GM23338 (cell line): ENCODE measurements at regions not wholly inside any gene's neighbourhood (a gene's known extent, or its start where the extent isn't known, plus 50 kb on each side); places are given as distances from the start of the nearest gene placed in this dataset.

Experiments used
- EZH2 ChIP-seq: fragments of 200-600 bp; sonication (generic); IDR thresholded peaks from one replicate; pipeline ENCODE4 v1.8.0; 2017; ENCODE audit warnings: antibody characterized with exemption, mild to moderate bottlenecking, low read depth; ENCODE audit not compliant: unreplicated experiment
- JUNB ChIP-seq: IDR thresholded peaks from one replicate; pipeline ENCODE4 v1.6.1; 2016; ENCODE audit warnings: antibody characterized with exemption; ENCODE audit not compliant: unreplicated experiment
- POLR2AphosphoS5 ChIP-seq: IDR thresholded peaks from 2 replicates; pipeline ENCODE4 v1.6.1; 2016; ENCODE audit warnings: antibody characterized with exemption, low read depth
- TF ChIP-seq, protein P1 (sequence below), 2 experiments: fragments of 200-600 bp in 1 of 2; sonication (generic) in 1 of 2; conservative IDR thresholded peaks; 2 replicates each; pipeline versions ENCODE4 v1.5.1 to v1.6.1; 2016 to 2017; ENCODE audit warnings: antibody characterized with exemption in 2 of 2, low read depth in 2 of 2, mild to moderate bottlenecking in 2 of 2, moderate library complexity in 1 of 2
- TF ChIP-seq, protein P2 (sequence below): IDR thresholded peaks from one replicate; pipeline ENCODE4 v1.6.1; 2018; ENCODE audit warnings: antibody characterized with exemption; ENCODE audit not compliant: unreplicated experiment

DNA sequence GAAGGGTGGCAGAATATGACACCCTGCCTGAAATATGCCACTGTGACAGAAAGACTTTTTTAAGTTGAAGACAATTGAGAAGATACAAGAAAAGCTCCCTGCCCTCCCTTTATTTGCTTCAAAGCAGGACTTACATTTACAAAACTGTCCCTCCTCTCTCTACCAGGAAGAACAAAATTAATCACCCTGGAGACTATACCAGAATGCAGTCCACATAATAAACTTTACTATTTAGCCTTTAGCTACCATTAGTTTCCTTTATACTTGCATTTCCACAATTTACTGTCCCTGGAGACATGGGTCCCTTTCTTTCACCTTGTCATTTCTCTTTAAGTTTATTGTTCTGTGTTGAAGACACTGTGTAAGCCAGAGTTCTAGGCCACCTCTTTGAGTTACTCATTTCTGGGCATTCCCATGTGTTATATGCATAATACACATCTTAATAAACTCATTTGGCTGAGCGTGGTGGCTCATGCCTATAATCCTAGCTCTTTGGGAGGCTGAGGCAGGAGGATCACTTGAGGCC is 238.8 kb downstream of the RFC3 start:
- TF ChIP-seq, protein P1, sequence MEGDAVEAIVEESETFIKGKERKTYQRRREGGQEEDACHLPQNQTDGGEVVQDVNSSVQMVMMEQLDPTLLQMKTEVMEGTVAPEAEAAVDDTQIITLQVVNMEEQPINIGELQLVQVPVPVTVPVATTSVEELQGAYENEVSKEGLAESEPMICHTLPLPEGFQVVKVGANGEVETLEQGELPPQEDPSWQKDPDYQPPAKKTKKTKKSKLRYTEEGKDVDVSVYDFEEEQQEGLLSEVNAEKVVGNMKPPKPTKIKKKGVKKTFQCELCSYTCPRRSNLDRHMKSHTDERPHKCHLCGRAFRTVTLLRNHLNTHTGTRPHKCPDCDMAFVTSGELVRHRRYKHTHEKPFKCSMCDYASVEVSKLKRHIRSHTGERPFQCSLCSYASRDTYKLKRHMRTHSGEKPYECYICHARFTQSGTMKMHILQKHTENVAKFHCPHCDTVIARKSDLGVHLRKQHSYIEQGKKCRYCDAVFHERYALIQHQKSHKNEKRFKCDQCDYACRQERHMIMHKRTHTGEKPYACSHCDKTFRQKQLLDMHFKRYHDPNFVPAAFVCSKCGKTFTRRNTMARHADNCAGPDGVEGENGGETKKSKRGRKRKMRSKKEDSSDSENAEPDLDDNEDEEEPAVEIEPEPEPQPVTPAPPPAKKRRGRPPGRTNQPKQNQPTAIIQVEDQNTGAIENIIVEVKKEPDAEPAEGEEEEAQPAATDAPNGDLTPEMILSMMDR (conservative IDR thresholded peaks at IDR 0.05; ENCODE audit: low read depth in 2 of 2): no peak
- no peak for TF ChIP-seq JUNB
- no peak for TF ChIP-seq EZH2
- TF ChIP-seq, protein P2, sequence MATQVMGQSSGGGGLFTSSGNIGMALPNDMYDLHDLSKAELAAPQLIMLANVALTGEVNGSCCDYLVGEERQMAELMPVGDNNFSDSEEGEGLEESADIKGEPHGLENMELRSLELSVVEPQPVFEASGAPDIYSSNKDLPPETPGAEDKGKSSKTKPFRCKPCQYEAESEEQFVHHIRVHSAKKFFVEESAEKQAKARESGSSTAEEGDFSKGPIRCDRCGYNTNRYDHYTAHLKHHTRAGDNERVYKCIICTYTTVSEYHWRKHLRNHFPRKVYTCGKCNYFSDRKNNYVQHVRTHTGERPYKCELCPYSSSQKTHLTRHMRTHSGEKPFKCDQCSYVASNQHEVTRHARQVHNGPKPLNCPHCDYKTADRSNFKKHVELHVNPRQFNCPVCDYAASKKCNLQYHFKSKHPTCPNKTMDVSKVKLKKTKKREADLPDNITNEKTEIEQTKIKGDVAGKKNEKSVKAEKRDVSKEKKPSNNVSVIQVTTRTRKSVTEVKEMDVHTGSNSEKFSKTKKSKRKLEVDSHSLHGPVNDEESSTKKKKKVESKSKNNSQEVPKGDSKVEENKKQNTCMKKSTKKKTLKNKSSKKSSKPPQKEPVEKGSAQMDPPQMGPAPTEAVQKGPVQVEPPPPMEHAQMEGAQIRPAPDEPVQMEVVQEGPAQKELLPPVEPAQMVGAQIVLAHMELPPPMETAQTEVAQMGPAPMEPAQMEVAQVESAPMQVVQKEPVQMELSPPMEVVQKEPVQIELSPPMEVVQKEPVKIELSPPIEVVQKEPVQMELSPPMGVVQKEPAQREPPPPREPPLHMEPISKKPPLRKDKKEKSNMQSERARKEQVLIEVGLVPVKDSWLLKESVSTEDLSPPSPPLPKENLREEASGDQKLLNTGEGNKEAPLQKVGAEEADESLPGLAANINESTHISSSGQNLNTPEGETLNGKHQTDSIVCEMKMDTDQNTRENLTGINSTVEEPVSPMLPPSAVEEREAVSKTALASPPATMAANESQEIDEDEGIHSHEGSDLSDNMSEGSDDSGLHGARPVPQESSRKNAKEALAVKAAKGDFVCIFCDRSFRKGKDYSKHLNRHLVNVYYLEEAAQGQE: no peak
- TF ChIP-seq POLR2AphosphoS5: no peak
